ENCODE measurements at regions not wholly inside any gene's neighbourhood (a gene's known extent, or its start where the extent isn't known, plus 50 kb on each side); places are given as distances from the start of the nearest gene placed in this dataset.
"Not testable (repeated sequence)": the region's sequence is repeated elsewhere in the genome, so short reads cannot be mapped to it uniquely, and the experiment has no call there.

DNA sequence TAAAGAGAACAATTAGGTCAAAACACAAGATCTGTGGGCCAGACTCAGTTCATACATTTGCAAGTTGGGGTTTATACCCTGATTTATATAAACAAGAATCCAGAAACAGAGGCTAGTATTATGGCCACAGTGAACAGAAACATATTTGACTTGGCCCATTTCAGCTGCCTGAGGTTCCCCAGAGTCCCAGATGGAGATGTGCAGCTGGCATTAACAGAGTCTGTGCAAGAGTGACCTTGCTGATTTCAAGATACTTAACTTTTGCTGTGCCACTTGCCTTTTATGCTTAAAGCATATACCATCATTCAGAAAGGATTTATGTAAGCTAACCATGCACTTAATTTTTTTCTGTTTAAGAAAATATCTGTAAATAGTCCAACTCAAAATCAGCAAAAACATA is 636.3 kb downstream of the TRIB2 start:
- H3K27me3 Mint-ChIP-seq, result no peaks in the 10 kb centered on the region
- intact Hi-C loops (cut with micrococcal nuclease), result no loop called here

DNA sequence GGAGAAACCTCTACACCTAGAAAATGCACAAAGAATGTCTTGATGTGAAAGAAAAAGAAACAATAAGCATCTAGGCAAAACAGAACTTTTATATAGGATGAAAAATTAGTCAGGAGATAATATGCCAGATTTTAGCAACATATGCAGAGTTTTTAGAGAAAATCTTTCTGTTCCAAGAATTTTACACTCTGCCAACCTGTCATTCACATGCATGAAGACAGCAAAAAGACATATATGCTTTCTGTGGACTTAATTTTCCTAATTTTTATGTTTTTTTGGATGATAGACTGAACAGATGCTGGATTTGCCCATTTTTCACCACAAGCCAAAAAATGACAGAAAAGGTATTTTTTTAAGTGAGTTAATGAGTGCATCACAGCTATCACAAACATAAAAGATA is 637.3 kb downstream of the TRIB2 start:
- Mint-ChIP-seq H3K27ac (no peak overlapping the region), H3K4me3 (no peak overlapping the region), H3K27me3 (no peaks in the 10 kb centered on the region), H3K4me1 (ENCODE audit: low read depth) (no peaks in the 10 kb centered on the region), H3K9me3 (peaks cover under 1% of the 10 kb centered on the region), H3K36me3 (ENCODE audit: low read depth) (no peaks in the 10 kb centered on the region)
- POLR2A ChIA-PET, result no interaction called here
- intact Hi-C loops (cut with micrococcal nuclease), result no loop called here
- CTCF ChIA-PET, result no interaction called here
- TF ChIP-seq, protein P1, sequence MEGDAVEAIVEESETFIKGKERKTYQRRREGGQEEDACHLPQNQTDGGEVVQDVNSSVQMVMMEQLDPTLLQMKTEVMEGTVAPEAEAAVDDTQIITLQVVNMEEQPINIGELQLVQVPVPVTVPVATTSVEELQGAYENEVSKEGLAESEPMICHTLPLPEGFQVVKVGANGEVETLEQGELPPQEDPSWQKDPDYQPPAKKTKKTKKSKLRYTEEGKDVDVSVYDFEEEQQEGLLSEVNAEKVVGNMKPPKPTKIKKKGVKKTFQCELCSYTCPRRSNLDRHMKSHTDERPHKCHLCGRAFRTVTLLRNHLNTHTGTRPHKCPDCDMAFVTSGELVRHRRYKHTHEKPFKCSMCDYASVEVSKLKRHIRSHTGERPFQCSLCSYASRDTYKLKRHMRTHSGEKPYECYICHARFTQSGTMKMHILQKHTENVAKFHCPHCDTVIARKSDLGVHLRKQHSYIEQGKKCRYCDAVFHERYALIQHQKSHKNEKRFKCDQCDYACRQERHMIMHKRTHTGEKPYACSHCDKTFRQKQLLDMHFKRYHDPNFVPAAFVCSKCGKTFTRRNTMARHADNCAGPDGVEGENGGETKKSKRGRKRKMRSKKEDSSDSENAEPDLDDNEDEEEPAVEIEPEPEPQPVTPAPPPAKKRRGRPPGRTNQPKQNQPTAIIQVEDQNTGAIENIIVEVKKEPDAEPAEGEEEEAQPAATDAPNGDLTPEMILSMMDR (IDR thresholded peaks at IDR 0.05), result no peak
- ATAC-seq, result no peak
- no peak for DNase-seq

More for the DNA sequence above, 636.3 kb downstream of the TRIB2 start:
- H3K4me1 Mint-ChIP-seq (ENCODE audit: low read depth), result no peaks in the 10 kb centered on the region
- no peaks in the 10 kb centered on the region for H3K36me3 Mint-ChIP-seq (ENCODE audit: low read depth)
- no peak overlapping the region for H3K4me3 Mint-ChIP-seq
- TF ChIP-seq, protein P1 (IDR thresholded peaks at IDR 0.05), result no peak
- ChIA-PET POLR2A (no interaction called here), CTCF (no interaction called here)
- H3K9me3 Mint-ChIP-seq, result peaks cover 7% of the 10 kb centered on the region
- ATAC-seq (no peak), DNase-seq (no peak)
- no peak overlapping the region for H3K27ac Mint-ChIP-seq

DNA sequence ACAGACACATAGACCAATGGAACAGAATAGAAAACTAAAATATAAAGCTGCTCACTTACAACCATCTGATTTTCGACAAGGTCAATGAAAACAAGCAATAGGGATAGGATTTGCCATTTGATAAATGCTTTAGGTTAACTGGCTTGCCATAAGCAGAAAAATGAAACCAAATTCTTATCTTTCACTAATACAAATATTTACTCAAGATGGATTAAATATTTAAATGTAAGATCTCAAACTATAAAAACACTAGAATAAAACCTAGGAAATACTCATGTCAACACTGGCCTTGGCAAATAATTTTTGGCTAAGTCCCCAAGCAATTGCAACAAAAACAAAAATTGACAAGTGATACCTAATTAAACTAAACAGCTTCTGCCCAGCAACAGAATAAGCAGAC is 665.2 kb downstream of the TRIB2 start:
- POLR2A ChIA-PET; intact Hi-C loops (cut with micrococcal nuclease); DNase-seq; CTCF ChIA-PET; H3K4me1 Mint-ChIP-seq (ENCODE audit: low read depth); ATAC-seq; H3K27ac Mint-ChIP-seq; H3K4me3 Mint-ChIP-seq; H3K36me3 Mint-ChIP-seq (ENCODE audit: low read depth); H3K9me3 Mint-ChIP-seq; H3K27me3 Mint-ChIP-seq: not testable (repeated sequence)

DNA sequence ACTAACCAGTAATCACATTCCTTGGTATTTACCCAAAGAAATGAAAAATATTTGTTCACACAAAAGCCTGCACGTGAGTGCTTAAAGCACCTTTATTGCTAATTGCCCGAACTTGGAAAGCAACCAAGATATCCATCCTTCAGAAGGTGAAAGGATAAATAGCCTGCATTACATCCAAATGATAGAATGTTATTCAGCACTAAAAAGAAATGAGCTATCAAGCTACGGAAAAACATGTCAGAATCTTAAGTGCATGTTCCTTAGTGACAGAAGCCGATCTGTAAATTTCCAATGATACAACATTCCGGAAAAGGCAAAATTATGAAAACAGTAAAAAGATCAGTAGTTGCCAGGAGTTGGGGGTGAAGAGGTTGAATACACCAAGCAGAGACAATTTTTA is 672.4 kb downstream of the TRIB2 start:
- POLR2A ChIA-PET; H3K4me1 Mint-ChIP-seq (ENCODE audit: low read depth); H3K9me3 Mint-ChIP-seq; H3K36me3 Mint-ChIP-seq (ENCODE audit: low read depth); DNase-seq; ATAC-seq; H3K27me3 Mint-ChIP-seq; H3K27ac Mint-ChIP-seq; intact Hi-C loops (cut with micrococcal nuclease); H3K4me3 Mint-ChIP-seq; CTCF ChIA-PET: not testable (repeated sequence)

DNA sequence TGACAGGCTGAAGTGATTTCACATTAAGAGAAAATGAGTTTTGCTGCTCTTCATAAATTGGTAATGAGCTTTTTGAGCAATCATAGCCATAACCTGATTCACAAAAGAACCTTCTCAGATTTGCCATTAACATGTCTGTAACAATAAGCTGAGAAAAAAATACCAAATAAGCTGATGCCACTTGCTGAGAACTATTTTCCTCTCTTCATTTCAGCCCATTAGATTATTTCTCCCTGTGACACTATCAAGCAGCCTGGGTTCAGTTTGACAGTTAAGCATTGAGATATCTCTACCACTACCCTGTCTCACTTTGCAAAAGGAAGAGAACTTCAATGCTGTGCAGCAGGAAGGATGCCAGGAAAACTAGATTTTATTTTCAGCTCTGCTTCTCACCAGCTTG is 673.9 kb downstream of the TRIB2 start:
- TF ChIP-seq, protein P1 (IDR thresholded peaks at IDR 0.05), result no peak
- Mint-ChIP-seq H3K4me1 (ENCODE audit: low read depth) (no peaks in the 10 kb centered on the region), H3K36me3 (ENCODE audit: low read depth) (no peaks in the 10 kb centered on the region), H3K4me3 (no peak overlapping the region), H3K9me3 (no peaks in the 10 kb centered on the region), H3K27ac (no peak overlapping the region), H3K27me3 (no peaks in the 10 kb centered on the region)
- ChIA-PET CTCF (interaction anchor here (1.3 kb wide), 1 partner anchor 29 kb away, joined by 3 read pairs; no protein-coding TSS in a partner anchor), POLR2A (no interaction called here)
- DNase-seq (no peak), ATAC-seq (no peak)
- intact Hi-C loops (cut with micrococcal nuclease), result no loop called here

DNA sequence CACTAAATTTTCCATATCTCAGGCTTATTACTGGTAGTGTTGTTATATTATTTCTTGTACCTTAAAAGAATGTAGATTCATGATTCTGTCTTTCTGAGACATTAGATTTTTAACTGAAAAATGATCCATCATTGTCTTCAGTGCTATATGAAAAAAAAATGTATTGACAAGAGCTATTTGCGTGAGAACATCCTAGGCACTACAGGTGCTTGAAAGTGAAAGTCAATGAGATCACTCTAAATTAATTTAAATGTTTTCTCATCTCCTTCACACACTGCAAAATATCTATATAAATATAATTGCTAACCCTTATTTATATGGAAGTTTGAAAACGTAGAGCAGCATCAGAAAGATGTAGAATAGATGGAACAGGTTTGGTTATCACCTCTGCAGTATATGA is 684.6 kb downstream of the TRIB2 start:
- ChIA-PET POLR2A (no interaction called here), CTCF (no interaction called here)
- Mint-ChIP-seq H3K27me3 (no peaks in the 10 kb centered on the region), H3K4me3 (no peak overlapping the region), H3K4me1 (ENCODE audit: low read depth) (no peaks in the 10 kb centered on the region), H3K27ac (no peak overlapping the region), H3K9me3 (peaks cover 13% of the 10 kb centered on the region), H3K36me3 (ENCODE audit: low read depth) (no peaks in the 10 kb centered on the region)
- DNase-seq (no peak), ATAC-seq (no peak)
- intact Hi-C loops (cut with micrococcal nuclease), result no loop called here
- TF ChIP-seq, protein P1 (IDR thresholded peaks at IDR 0.05), result no peak

Measured in activated CD8-positive, alpha-beta T cell treated with anti-CD3 and anti-CD28 coated beads for 36 hours (primary cell).